ENCODE measurements at regions not wholly inside any gene's neighbourhood (a gene's known extent, or its start where the extent isn't known, plus 50 kb on each side); places are given as distances from the start of the nearest gene placed in this dataset.

- TF ChIP-seq CTCF (IDR thresholded peaks at IDR 0.05) (no peak), POLR2AphosphoS5 (IDR thresholded peaks at IDR 0.05) (no peak), POLR2A (IDR thresholded peaks at IDR 0.05) (no peak)
These were observed 134.8 kb upstream of the FSHR start for GRCh38 chr2:49288902-49289700.
